Glomerular visceral epithelial cell (primary cell): ENCODE measurements at regions not wholly inside any gene's neighbourhood (a gene's known extent, or its start where the extent isn't known, plus 50 kb on each side); places are given as distances from the start of the nearest gene placed in this dataset.

ENCODE experiments used
- DNase-seq: peaks from one replicate; pipeline ENCODE4 v3.0.0-alpha.2; 2016; ENCODE audit errors: extremely low spot score

DNA sequence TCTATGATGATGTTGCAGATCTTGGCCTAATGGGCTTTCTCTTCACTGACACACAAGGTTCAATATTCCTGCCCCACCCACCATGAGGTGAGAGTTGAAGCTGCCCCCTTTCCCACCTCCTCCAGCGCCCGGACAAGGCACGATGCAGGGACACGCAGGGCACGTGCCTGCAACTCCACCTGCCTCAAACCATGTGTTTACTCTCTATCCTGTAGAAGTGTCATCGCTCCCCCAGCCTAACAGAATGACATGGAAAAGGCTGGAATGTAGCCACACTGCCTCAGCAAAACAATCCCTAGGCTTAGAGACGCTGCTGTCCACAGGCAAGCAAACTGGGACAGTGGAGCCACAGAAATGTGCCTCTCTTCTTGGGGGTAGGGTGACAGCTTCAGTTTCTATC lies 92.9 kb upstream of the SOD1 start:
- no peak for DNase-seq

DNA sequence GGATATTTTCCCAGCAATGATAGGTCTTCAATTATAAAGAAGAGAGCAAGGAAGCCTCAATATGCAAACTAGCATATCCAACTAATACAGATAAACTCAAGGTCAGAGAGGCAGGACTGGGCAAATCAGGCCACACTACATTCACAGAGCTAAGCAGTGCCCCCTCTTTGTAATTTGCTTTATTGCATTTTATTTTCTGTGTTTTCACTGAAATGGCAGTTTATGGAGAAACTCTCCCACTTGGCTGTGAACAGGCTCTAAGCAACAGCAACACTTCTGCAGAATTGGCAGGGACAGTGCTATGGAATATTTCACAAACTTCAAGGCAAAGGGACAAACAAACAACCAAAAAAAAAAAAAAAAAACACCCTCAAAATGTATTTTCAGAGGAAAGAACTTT lies 93.4 kb upstream of the SOD1 start:
- DNase-seq = no peak

DNA sequence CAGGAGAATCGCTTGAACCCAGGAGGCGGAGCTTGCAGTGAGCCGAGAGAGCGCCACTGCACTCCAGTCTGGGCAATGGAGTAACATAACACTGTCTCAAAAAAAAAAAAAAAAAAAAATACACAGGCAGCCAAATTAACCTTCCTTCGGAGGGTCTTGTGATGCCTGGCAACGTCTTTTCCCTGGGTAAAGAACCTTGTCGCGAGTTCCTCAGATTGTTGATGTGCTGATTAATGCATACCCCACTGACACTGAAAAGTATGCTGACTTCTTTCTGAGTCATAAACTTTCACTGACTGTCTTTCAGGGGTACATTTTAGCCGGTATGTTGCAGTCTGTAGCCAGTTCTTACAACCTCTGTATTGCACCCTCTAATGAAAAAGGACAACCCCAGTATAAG lies 95.1 kb upstream of the SOD1 start:
- DNase-seq = no peak

DNA sequence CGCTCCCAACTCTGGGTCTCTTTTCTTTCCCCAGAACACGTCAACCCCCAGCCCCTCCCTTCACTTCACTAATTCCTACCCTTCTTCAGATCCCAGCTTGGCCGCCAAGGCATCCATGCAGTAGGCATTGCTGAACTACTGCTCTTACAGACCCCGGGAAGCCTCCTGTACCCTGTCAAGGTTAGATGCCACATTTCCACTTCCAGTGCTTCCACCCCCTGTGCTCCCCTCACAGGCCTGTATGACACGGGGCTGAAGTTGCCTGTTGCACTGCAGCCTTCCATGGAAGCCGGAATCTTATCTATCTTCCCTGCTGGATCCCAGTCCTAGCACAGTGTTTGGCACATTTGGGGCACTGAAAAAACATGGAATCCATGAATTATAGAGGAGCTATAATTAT lies 99.0 kb upstream of the SOD1 start:
- DNase-seq = no peak

DNA sequence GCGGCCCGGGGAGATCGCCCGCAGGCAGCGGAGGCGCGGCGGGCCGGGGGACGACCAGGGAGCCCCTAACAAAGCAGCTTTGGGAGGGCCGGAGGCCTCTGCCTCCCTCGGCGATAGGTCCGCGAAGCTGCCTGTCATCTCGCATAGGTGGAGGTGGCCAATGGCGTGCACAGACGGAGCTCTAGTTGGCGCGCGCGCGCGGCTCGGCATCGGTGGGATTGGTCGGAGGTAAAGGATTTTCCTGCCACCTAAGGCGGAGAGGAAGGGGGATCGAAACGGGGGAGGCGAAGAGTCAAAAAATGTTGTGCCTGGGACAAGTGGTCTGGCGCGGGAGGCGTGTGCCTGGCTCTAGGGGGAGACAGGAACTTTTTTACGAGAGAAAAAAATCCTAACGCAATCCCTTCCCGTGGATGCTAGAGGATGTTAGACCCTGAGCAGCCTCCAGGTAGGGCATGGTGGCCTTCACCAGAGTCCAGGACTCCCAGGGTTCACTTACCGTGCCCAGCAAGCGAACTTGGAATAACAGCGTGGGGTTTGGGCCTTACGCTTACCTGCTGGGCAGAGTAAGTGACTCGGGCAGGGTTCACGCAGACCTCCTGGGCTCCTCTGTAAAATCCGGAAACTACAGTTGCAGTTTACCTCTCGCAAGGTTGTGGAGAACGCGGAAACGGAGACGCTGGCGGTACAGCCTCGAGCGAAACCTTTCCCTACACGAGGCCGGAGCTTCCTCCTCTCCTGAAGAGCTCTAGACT lies 99.9 kb upstream of the SOD1 start:
- no peak for DNase-seq

DNA sequence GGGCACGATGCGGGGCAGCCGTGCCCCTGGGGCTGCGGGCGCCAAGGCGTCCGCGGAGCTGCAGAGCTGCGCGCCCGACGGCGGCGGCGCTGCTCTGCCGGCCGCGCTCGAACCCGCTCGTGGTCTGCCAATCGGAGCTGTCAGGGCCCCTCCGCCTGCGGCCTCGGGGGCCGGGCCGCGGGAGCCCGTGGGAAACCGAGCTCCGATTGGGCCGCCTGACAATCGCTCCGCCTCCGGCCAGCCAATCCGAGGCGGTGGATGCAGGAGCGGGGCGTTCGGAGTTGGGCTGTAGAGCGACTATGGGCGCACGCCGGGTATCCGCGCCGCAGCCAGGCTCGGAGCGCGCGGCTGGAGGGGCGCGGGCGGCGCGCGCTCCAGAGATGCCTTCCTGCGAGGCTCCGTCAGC lies 100.5 kb upstream of the SOD1 start:
- DNase-seq = no peak

DNA sequence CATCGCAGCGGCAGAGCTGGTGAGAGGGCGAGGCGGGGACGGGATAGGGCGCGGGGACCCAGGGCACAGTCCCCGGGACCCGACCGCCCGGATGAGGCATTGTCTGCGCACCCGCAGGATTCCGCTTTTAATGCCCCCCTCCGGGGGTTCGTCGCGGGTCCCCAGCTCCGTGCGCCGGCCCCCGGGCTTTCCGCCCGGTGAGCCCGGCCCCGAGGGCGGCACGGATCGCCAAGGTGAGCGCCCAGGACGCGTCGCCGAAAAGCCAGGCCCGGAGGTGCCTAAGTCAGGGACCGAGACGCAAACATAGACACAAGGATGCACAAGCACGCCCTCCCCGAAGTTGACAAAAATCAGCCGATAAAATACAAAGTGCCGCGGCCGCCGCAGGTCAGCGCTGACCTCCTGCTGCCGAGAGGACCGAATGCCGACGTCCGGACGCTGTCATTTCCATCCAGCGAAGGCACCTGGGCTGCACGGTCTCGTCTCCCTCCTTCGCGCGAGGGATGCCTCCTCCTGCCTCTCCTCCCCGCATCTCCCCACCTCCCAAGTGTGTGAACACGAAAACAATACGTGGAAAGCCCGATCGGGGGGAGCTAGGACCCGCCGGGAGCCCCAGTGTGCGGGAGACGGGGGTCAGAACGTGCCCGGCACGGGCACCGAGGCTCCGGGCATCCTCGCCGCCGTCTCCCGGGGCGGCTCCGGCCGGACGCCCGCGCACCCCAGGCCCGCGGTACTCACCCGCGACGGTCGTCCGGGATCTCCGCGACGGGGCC lies 101.1 kb upstream of the SOD1 start:
- DNase-seq = no peak

DNA sequence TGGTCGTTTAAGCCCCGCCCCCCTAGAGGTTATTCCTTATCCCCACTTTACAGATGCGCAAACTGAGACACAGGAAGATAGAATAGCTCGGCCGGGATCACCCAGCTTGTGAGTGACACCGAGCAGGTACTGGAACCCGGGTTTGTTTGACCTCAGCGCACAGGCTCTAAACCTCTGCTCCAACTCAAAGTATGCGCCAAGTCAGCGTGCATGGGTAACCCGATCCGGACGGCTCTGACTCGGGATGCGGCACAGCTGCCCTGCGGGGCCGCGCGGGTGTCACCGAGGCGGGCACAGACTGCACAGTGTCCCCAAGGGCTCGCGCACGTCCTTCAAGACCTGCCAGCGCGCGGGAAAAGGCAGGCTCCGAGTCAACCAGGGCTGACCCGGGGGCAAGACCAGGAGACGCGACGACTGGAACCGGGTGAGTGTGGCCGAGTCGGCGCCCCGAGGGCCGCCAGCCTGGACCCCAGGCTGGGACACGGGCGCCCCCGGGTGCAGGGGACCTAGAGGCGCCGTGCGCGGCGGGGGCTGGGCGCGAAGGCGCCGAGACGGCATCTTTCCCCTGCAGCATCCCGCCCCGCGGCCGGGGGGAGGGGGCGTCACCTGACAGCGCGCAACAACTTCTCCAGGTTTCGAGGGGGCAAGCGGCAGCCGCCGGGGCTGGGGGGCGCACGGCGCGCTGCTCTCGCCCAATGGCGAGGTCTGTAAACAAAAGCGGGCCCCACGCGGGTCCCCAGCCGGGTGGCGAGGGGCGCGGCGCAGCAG lies 101.9 kb upstream of the SOD1 start:
- no peak for DNase-seq

DNA sequence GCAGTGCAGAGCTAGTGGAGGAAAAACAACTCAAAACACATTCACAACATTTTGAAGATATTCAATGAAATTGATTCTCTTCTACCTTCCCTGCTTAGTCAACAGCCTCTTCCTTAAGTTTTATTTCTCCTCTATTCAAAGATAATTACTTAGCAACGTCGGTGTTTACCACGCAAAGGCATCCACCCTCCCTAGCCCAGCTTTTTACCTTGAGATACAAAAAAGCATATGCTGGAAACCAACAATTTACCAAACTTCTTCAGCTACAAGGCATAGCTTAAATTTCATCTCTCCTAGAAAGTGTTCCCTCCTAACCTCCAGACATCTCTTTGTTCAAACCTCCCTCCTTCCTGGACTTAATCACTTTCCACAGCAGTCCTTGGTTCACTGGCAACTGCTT lies 102.8 kb upstream of the SOD1 start:
- DNase-seq = no peak

DNA sequence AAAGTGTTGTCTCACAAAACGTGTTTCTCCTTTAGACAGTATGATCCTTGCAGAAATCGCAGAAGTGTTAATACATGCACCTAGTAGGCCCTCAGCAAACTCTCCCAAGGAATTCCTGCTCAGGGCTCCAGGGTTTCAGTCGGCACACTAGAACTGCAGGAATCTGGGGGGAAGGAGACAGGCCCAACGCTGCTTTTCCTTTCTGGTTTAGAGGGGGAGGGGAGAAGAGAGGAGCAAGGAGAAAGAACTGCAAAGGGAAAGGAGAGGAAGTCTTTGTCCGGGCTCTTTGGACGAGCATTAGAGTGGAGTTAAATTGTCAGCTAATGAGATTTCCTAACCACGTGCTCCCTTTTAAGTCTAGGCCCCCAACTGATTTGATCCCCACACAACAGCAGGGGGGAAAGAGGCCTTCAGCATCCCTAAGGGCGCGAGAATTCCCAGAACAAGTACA lies 103.7 kb upstream of the SOD1 start:
- no peak for DNase-seq

DNA sequence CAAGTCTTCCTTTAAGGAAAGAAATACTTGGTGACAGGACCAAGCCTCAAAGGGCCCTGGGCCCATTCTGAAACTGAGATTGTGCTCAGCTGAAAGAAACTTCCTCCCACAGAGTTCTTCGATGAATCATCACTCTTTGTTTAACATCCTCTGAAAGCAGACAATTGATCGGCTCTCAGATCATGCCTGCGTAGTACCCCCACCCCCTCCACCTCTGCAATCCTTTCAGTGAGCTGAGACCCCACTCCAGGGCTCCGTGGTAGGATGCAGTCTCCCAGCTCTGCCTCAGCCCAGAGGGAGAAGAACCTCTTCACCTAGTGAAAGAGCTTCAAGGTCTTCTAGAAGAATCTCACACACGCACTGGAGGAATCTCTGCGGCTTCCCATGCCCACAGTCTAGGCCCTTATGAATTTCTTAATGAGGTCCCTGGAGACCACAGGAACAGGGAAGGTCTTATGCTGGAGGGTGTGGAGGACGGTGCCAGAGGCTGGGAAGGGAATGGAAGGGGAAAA lies 104.9 kb upstream of the SOD1 start:
- DNase-seq = no peak

DNA sequence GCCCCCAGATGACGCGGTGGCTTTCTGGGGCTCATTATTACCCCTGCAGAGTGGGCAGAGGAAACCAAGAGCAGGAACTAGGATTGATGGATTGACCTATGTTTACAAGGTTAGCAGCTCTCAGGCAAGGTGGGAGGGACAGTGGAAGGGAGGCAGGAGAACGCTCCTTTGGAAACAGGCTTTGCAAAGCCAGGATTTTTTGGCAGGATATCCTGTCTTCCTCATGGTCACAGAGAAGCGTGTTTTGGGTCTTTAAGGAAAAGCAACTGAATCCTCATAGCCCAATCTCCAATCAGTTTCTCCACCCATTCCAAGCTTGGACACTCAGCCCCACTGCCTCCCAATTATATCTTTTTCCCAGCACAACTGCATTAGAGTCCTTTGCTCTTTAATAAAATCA lies 105.6 kb upstream of the SOD1 start:
- no peak for DNase-seq

DNA sequence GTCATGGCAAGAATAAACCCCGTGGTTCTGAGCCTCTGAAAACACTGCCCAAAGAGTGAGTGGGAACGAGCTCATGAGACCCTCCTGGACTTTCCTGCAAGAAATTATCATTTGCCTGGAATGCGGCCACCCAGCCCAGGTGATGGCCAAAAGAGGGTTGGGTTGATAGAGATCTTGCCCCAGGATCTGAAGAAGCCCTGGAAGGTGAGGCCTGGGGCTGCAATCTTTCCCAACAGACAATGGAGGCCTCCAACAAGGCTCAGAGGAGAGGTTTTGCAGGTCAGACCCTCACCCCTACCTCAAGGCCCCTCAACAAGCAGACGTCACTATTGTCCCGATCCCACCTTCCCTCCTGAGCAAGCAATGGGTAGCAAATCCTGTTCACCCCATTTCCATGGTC lies 106.0 kb upstream of the SOD1 start:
- DNase-seq = no peak

DNA sequence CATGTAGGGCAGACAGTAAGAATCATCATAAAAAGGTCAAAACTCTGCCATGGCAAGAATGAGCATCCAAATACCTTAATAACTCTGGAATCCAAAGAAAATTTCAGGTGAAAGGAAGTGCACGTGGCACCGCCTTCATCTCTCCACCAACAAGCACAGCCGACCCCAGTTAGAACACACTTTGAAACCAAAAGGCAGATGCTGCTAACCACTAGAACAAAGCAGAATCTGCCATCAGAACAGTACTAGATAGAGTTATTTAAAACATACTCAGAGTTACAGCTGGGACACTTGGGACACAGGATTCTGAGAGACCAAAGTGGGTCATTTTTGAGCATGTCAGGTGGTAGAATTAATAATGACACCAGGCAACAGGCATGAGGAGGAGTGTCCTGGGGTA lies 106.7 kb upstream of the SOD1 start:
- DNase-seq = no peak

DNA sequence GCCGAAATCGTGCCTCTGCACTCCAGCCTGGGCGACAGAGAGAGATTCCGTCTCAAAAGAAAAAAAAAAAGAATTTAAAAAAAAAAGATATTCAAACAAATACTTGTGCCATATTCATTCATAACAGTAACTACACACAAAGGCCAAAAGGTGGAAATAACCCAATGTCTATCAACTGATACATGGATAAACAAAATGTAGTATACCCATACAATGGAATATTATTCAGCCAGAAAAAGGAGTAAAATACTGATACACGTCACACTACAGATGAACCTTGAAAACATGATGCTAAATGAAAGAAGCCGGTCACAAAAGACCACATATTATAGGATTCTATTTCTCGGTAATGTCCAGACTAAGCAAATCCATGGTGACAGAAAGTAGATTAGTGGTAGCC lies 109.4 kb upstream of the SOD1 start:
- DNase-seq = no peak

DNA sequence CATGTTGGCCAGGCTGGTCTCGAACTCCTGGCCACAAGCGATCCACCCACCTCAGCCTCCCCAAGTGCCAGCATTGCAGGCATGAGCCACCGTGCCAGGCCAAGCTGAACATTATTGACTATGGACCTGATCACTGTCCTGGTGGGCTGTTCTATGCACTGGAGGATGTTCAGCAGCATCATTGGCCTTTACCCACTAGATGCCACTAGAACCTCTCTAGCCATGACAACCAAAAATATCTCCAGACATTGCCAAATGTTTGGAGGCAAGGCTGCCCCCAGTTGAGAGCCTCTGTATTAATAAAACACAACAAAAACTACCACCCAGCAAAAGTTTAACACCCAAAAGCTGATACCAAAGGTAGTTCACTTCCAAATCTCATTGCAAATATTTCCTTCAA lies 110.8 kb upstream of the SOD1 start:
- no peak for DNase-seq

DNA sequence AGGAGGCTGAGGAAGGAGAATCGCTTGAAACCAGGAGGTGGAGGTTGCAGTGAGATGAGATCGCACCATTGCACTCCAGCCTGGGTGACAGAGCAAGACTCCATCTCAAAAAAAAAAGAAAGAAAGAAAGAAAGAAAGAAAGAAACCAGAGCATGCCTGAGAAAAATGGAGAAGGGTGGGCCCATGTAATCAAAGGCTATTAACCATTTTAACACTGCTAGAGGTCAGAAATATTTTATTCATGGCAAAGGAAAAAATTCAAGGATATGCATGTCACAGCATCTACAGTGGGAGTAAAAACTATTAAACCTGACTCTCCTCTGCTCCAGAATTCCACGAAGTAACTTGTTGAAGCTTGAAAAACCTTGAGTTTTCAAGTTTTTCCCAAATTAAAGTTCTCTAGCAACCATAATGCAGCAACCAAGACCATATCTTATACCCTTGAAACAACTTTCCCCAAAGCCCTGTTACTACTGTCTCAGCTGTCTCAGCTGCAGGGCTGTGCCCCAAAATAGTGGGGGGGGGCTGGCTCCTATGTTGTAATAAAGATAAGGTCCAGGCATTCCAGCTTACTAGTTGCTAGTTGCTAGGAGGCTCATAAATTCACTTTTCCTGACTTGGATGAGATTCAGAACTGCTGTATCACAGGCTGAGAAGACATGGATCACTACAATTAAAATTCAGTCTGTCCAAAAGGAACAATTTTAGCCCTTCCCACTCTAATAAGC lies 112.9 kb upstream of the SOD1 start:
- no peak for DNase-seq

DNA sequence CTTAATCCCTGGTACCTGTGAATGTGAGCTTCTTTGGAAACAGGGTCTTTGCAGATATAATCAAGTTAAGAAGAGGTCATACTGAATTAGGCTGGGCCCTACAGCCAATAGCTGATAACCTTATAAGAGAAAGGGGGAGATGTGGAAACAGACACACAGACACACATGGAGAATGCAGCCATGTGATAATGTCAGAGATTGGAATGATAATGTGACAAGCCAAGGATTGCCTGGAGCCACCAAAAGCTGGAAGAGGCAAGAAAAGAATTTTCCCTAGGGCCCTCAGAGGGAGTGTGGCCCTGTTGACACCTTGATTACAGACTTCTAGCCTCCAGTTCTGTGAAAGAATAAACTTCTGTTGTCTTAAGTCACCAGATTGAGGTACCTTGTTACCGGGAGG lies 114.5 kb upstream of the SOD1 start:
- DNase-seq = no peak

DNA sequence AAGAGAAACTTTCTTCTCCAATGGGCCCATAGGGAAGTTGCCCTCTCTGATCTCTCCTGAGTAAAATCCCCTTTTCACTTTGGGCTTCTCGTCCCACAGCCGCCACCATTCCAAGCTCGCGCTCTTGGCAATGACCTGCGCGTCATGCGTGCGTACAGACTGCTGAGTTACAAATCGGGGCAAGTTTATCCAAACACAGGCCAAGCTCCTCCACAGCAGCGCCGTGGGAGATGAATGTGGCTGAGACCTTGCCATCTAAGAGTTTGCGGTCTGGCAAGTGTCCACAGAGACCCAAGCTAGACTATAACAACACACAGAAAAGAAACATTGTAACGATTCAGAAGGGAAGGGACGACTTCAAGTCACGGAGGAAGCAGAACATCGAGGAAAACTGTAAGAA lies 116.3 kb upstream of the SOD1 start:
- no peak for DNase-seq

DNA sequence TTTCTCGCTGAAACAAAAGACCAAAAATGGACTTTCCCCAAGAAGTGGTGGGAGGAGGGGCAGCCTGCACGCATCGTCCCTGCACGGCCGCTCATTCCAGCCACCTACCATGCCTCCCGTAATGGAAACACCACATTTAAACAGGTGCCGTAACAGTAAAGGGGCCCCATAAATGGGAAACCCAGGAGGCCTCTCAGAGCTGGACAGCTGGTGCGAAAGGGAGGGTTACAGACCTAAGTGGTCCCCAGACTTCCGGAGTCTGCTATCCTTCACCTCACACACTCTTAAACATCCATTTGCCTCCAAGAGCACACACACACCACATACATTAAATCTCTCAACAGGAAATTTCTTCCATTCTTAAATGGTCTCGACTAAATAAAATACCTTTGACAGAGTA lies 120.7 kb upstream of the SOD1 start:
- no peak for DNase-seq

DNA sequence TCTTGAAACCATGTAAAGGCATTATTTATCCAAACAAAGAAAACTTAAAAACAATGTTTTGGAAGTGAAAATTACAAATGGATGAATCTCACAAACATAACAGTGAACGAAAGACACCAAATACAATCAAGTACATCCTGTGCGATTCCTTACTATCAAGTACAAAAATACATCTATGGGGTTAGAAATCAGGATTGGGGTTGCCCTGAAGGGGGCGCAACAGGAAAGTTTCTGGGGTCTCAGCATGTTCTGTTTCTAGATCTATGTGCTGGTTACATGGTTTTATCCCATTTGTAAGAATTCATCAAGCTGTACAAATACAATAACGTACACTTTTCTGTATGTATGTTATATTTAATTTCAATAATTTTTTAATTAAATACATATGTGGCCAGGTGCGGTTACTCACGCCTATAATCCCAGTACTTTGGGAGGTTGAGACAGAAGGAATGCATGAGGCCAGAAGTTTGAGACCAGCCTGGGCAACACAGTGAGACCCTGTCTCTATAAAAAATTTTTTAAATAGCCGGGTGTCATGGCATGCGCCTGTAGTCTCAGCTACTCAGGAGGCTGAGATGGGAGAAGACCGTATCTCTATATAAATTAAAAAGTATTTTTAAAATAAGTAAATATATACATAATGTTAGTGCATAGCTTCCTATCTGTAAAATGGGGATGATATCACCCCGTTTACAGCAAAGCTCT lies 121.5 kb upstream of the SOD1 start:
- no peak for DNase-seq
